ENCODE measurements at regions not wholly inside any gene's neighbourhood (a gene's known extent, or its start where the extent isn't known, plus 50 kb on each side); places are given as distances from the start of the nearest gene placed in this dataset.
"Not testable (repeated sequence)": the region's sequence is repeated elsewhere in the genome, so short reads cannot be mapped to it uniquely, and the experiment has no call there.

- H3K4me3 Mint-ChIP-seq; H3K27me3 Mint-ChIP-seq (ENCODE audit: insufficient read depth); H3K36me3 Mint-ChIP-seq (ENCODE audit: low read depth); H3K4me1 Mint-ChIP-seq (ENCODE audit: low read depth); intact Hi-C loops (cut with micrococcal nuclease); DNase-seq (ENCODE audit: low spot score); H3K9me3 Mint-ChIP-seq; H3K27ac Mint-ChIP-seq: not testable (repeated sequence)
Observed at GRCh38 chr9:66601472-66601871, 299.1 kb upstream of the ZNF658 start.

GRCh38 chr9:66631521-66632046 is 268.9 kb upstream of the ZNF658 start:
- intact Hi-C loops (cut with micrococcal nuclease); H3K36me3 Mint-ChIP-seq (ENCODE audit: low read depth); H3K9me3 Mint-ChIP-seq; H3K27me3 Mint-ChIP-seq (ENCODE audit: insufficient read depth); DNase-seq (ENCODE audit: low spot score); H3K27ac Mint-ChIP-seq; H3K4me3 Mint-ChIP-seq; H3K4me1 Mint-ChIP-seq (ENCODE audit: low read depth): not testable (repeated sequence)

- H3K27ac Mint-ChIP-seq; H3K36me3 Mint-ChIP-seq (ENCODE audit: low read depth); intact Hi-C loops (cut with micrococcal nuclease); H3K27me3 Mint-ChIP-seq (ENCODE audit: insufficient read depth); H3K4me3 Mint-ChIP-seq; H3K9me3 Mint-ChIP-seq; DNase-seq (ENCODE audit: low spot score); H3K4me1 Mint-ChIP-seq (ENCODE audit: low read depth): not testable (repeated sequence)
Observed at GRCh38 chr9:66647675-66648074, 252.8 kb upstream of the ZNF658 start.

DNA sequence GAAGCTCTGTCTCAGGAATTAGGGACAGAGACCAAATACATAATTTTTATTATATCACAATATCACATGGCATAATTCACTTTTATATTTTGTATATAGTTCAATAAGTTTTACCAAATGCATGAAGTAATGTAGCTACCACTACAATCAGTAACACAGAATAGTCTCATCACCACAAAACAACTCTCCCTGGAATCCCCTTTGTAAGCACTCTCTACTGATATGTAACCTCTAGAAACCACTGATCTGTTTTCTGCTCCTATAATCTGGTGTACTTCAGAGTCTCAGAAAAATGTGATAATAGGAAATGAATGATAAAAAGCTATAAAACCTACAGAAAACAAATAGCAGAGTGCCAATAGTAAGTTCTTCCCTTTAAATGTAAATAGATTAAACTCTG is 210.3 kb upstream of the ZNF658 start:
- DNase-seq (ENCODE audit: low spot score); H3K9me3 Mint-ChIP-seq; H3K36me3 Mint-ChIP-seq (ENCODE audit: low read depth); H3K4me1 Mint-ChIP-seq (ENCODE audit: low read depth); H3K4me3 Mint-ChIP-seq; H3K27ac Mint-ChIP-seq; H3K27me3 Mint-ChIP-seq (ENCODE audit: insufficient read depth); intact Hi-C loops (cut with micrococcal nuclease): not testable (repeated sequence)

GRCh38 chr9:66695561-66696240 is 204.8 kb upstream of the ZNF658 start:
- H3K27me3 Mint-ChIP-seq (ENCODE audit: insufficient read depth); intact Hi-C loops (cut with micrococcal nuclease); H3K4me3 Mint-ChIP-seq; H3K4me1 Mint-ChIP-seq (ENCODE audit: low read depth); H3K9me3 Mint-ChIP-seq; H3K27ac Mint-ChIP-seq; H3K36me3 Mint-ChIP-seq (ENCODE audit: low read depth): not testable (repeated sequence)
- peak; percentile 0 for DNase-seq (ENCODE audit: low spot score)

DNA sequence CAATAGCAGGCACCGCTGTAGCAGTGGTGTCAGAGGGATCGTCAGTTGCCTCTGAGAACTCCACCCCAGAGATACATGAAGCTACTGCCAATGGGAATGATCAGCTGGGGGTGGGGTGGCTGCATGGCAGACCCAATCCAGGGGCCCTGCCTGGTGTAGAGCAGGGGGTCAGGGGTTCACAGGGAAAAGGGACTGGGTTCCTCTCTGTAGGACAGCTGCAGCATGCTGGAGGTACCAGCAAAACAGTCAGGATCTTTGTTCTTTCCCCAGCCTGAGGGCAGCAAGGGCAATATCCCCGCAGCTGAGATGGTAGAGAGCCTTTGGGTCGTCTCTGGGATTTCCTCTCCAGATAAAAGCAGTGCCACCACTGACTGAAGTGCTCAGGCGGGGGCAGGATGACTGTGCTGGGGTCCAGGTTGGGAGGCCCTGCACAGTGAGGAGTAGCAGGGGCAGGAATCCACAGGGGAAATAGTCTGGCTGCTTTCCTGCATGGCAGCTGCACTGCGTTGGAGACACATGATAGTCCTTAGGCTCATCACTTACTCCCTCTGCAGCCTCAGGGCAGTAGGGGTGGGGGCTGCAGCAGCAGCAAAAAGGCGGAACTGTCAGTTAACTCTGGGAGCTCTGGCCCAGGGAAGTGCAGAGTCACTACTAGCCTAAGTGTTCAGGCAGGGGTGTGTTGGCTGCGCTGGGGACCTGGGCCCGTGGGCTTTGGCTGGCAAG is 203.0 kb upstream of the ZNF658 start:
- H3K36me3 Mint-ChIP-seq (ENCODE audit: low read depth); intact Hi-C loops (cut with micrococcal nuclease); H3K27me3 Mint-ChIP-seq (ENCODE audit: insufficient read depth); H3K4me1 Mint-ChIP-seq (ENCODE audit: low read depth); H3K27ac Mint-ChIP-seq; H3K4me3 Mint-ChIP-seq; DNase-seq (ENCODE audit: low spot score); H3K9me3 Mint-ChIP-seq: not testable (repeated sequence)

DNA sequence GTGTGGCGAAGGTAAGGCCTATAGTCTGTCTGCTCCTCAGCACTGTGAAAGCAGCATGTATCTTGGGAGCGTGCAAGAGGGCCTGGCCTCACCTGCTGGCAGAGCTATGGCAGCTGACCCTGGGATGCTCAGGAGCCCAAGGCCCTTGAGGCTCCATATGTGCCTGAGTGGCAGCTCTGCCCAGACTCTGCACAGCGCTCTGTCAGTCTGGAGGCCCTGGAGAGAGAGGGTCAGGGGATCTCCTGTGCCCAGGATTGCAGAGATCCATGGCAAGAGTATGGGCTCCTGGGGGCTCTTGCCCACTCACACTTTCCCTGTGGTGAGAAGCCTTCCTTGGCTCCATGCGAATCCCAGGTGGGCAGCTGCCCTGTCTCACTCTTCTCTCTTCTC is 202.5 kb upstream of the ZNF658 start:
- H3K9me3 Mint-ChIP-seq; DNase-seq (ENCODE audit: low spot score); H3K27ac Mint-ChIP-seq; H3K4me3 Mint-ChIP-seq; H3K27me3 Mint-ChIP-seq (ENCODE audit: insufficient read depth); intact Hi-C loops (cut with micrococcal nuclease); H3K4me1 Mint-ChIP-seq (ENCODE audit: low read depth); H3K36me3 Mint-ChIP-seq (ENCODE audit: low read depth): not testable (repeated sequence)

GRCh38 chr9:66701411-66702377 is 198.8 kb upstream of the ZNF658 start:
- H3K9me3 Mint-ChIP-seq; H3K4me3 Mint-ChIP-seq; H3K4me1 Mint-ChIP-seq (ENCODE audit: low read depth); intact Hi-C loops (cut with micrococcal nuclease); DNase-seq (ENCODE audit: low spot score); H3K27ac Mint-ChIP-seq; H3K27me3 Mint-ChIP-seq (ENCODE audit: insufficient read depth); H3K36me3 Mint-ChIP-seq (ENCODE audit: low read depth): not testable (repeated sequence)

- H3K4me3 Mint-ChIP-seq; intact Hi-C loops (cut with micrococcal nuclease); H3K27ac Mint-ChIP-seq; H3K9me3 Mint-ChIP-seq; DNase-seq (ENCODE audit: low spot score); H3K4me1 Mint-ChIP-seq (ENCODE audit: low read depth); H3K27me3 Mint-ChIP-seq (ENCODE audit: insufficient read depth); H3K36me3 Mint-ChIP-seq (ENCODE audit: low read depth): not testable (repeated sequence)
Observed at GRCh38 chr9:66711553-66711952, 189.0 kb upstream of the ZNF658 start.

DNA sequence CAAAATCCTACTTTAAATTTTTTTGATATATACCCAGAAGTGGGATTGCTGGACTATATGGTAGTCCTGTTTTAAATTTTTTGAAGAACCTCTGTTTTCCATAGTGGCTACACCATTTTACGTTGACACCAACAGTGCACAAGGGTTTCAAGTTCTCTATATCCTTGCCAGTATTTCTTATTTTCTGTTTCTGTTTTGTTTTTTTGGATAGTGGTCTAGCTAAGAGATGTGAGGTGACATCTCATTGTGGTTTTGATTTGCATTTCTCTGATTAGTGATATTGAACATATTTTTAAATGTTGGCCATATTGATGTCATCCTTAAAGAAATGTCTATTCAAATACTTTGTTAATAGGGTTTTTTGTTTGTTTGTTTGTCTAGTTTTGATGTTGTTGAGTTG is 187.7 kb upstream of the ZNF658 start:
- H3K9me3 Mint-ChIP-seq; H3K4me3 Mint-ChIP-seq; DNase-seq (ENCODE audit: low spot score); H3K36me3 Mint-ChIP-seq (ENCODE audit: low read depth); H3K27me3 Mint-ChIP-seq (ENCODE audit: insufficient read depth); H3K27ac Mint-ChIP-seq; H3K4me1 Mint-ChIP-seq (ENCODE audit: low read depth); intact Hi-C loops (cut with micrococcal nuclease): not testable (repeated sequence)

DNA sequence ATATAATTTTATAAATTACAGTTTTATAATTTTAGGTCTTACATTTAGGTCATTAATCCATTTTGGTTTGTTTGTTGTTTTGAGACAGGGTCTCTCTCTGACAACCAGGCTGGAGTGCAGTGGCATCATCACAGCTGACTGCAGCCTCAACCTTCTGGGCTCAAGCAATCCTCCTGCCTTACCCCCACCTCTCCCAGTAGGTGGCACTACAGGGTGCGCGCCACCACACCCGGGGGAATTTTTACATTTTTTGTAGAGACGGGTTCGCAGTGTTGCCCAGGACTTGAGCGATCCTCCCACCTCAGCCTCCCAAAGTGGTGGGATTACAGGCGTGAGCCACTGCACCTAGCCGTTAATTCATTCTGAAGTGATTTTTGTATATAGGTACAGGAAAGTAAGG is 187.0 kb upstream of the ZNF658 start:
- H3K27ac Mint-ChIP-seq; H3K27me3 Mint-ChIP-seq (ENCODE audit: insufficient read depth); intact Hi-C loops (cut with micrococcal nuclease); H3K9me3 Mint-ChIP-seq; H3K36me3 Mint-ChIP-seq (ENCODE audit: low read depth); H3K4me1 Mint-ChIP-seq (ENCODE audit: low read depth); H3K4me3 Mint-ChIP-seq; DNase-seq (ENCODE audit: low spot score): not testable (repeated sequence)

- H3K36me3 Mint-ChIP-seq (ENCODE audit: low read depth): not testable (repeated sequence)
Observed at GRCh38 chr9:66720845-66721244, 179.7 kb upstream of the ZNF658 start.

GRCh38 chr9:66727540-66727939 is 173.0 kb upstream of the ZNF658 start:
- H3K4me1 Mint-ChIP-seq (ENCODE audit: low read depth); H3K9me3 Mint-ChIP-seq; intact Hi-C loops (cut with micrococcal nuclease); H3K27me3 Mint-ChIP-seq (ENCODE audit: insufficient read depth); DNase-seq (ENCODE audit: low spot score); H3K36me3 Mint-ChIP-seq (ENCODE audit: low read depth); H3K27ac Mint-ChIP-seq; H3K4me3 Mint-ChIP-seq: not testable (repeated sequence)

More at GRCh38 chr9:66720845-66721244, 179.7 kb upstream of the ZNF658 start:
- intact Hi-C loops (cut with micrococcal nuclease); H3K4me1 Mint-ChIP-seq (ENCODE audit: low read depth); H3K27ac Mint-ChIP-seq; H3K27me3 Mint-ChIP-seq (ENCODE audit: insufficient read depth); H3K4me3 Mint-ChIP-seq; DNase-seq (ENCODE audit: low spot score); H3K9me3 Mint-ChIP-seq: not testable (repeated sequence)

All from activated T-helper 1 cell treated with anti-CD3 and anti-CD28 coated beads, Interleukin-12 subunit alpha, Interleukin-12 subunit beta, Interleukin-2, Interleukin-4 antibody, amounts not matched to agents 30 ng/mL and 10 ng/mL and 1 ng/mL, durations not matched to agents 14 hours and 24 hours and 36 hours (primary cell).